Natural killer cell (primary cell): ENCODE measurements at regions not wholly inside any gene's neighbourhood (a gene's known extent, or its start where the extent isn't known, plus 50 kb on each side); places are given as distances from the start of the nearest gene placed in this dataset.

Experiments used
- ATAC-seq, 3 donors: fragments of 150-1000 bp in 2 of 3; fragments of 200-7000 bp in 1 of 3; cut with Tn5 transposase; 1 replicate in 1 of 3; 2 replicates in 2 of 3; pipeline ENCODE4 v1.10.0; 2021; ENCODE audit warnings: mild to moderate bottlenecking in 2 of 3, moderate library complexity in 2 of 3
- DNase-seq, 2 donors: peaks; one replicate each; pipeline versions ENCODE4 v3.0.0 to v3.0.0-alpha.2; 2013 to 2021; ENCODE audit warnings: mixed read lengths in 1 of 2
- H3K27ac ChIP-seq: one replicate; pipeline ENCODE4 v1.5.1; 2013; ENCODE audit warnings: mild to moderate bottlenecking, low read length
- H3K27me3 ChIP-seq: one replicate; pipeline ENCODE4 v1.6.1; 2013; ENCODE audit warnings: low read length; ENCODE audit not compliant: control insufficient read depth, insufficient read depth
- H3K36me3 ChIP-seq: one replicate; pipeline ENCODE4 v1.6.1; 2013; ENCODE audit warnings: low read length; ENCODE audit not compliant: control insufficient read depth, insufficient read depth
- H3K4me1 ChIP-seq: one replicate; pipeline ENCODE4 v1.6.1; 2013; ENCODE audit warnings: low read length; ENCODE audit not compliant: control insufficient read depth, insufficient read depth
- H3K4me3 ChIP-seq: one replicate; pipeline ENCODE4 v1.5.1; 2013; ENCODE audit warnings: low read length
- H3K9me3 ChIP-seq: one replicate; pipeline ENCODE4 v1.6.1; 2013; ENCODE audit warnings: low read length; ENCODE audit not compliant: control insufficient read depth, insufficient read depth
- H3K27ac Mint-ChIP-seq, 2 donors: one replicate each; pipeline ENCODE4 v1.8.0; 2022; ENCODE audit warnings: mild to moderate bottlenecking in 2 of 2, mixed read lengths in 2 of 2, moderate library complexity in 1 of 2
- H3K27me3 Mint-ChIP-seq, 2 donors: one replicate each; pipeline ENCODE4 v1.8.0; 2022; ENCODE audit warnings: low read depth in 2 of 2, mixed read lengths in 2 of 2
- H3K36me3 Mint-ChIP-seq: one replicate; pipeline ENCODE4 v1.8.0; 2022; ENCODE audit warnings: mixed read lengths
- H3K4me1 Mint-ChIP-seq, 2 donors: one replicate each; pipeline ENCODE4 v1.8.0; 2022; ENCODE audit warnings: mixed read lengths in 2 of 2
- H3K4me3 Mint-ChIP-seq: one replicate; pipeline ENCODE4 v1.8.0; 2022; ENCODE audit warnings: mild to moderate bottlenecking, moderate library complexity, mixed read lengths
- H3K9me3 Mint-ChIP-seq, 2 donors: one replicate each; pipeline ENCODE4 v1.8.0; 2022; ENCODE audit warnings: mixed read lengths in 2 of 2
- CTCF ChIP-seq: fragments of 200-600 bp; IDR thresholded peaks from one replicate; pipeline ENCODE4 v1.8.0; 2022; ENCODE audit warnings: antibody characterized with exemption
- WGBS: methylation state at CpG from one replicate; pipeline ENCODE4 v1.1.7; 2013; ENCODE audit warnings: missing lambda C conversion rate; ENCODE audit not compliant: insufficient coverage; 5-methylcytosine and 5-hydroxymethylcytosine counted together
- intact Hi-C: fragments of 100-400 bp; cut with micrococcal nuclease; formaldehyde crosslinking; loops from one replicate; pipeline ENCODE4 v1.14.2; 2022

DNA sequence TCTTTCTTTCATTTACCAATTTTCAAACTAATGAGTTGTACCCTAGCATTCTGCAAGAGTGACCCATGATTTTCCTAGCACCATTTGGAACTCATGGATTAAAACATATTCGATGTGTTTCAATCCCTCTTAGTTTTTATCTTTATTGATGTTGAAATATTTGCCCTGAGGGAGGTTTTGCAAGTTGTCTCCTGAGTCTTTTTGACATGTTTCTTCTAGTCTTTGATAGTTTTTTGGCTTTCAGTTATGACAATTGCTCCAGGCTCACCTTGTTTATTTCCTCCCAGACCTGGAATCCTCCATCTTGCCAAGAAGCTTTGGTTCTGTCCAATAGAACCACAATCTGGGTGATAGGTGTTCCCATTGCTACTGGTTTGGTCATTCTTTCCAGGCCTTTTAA is 327.8 kb downstream of the WDR11 start:
- H3K4me3 Mint-ChIP-seq, result no peak overlapping the region
- H3K9me3 ChIP-seq, result peaks cover 2% of the 10 kb centered on the region
- ATAC-seq (no peak), DNase-seq (no peak)
- H3K27me3 Mint-ChIP-seq, result no peaks in the 10 kb centered on the region
- H3K4me1 Mint-ChIP-seq, result no peaks in the 10 kb centered on the region
- no peak overlapping the region for H3K4me3 ChIP-seq
- H3K27ac Mint-ChIP-seq, result no peak overlapping the region
- no peaks in the 10 kb centered on the region for H3K4me1 ChIP-seq
- intact Hi-C loops, result no loop called here
- H3K27ac ChIP-seq, result no peak overlapping the region
- H3K27me3 ChIP-seq, result no peaks in the 10 kb centered on the region
- H3K9me3 Mint-ChIP-seq, result no peaks in the 10 kb centered on the region
- no peaks in the 10 kb centered on the region for H3K36me3 Mint-ChIP-seq
- no CpG with 5 or more reads among the region's 1 CpG for WGBS
- no peak for TF ChIP-seq CTCF
- no peaks in the 10 kb centered on the region for H3K36me3 ChIP-seq

DNA sequence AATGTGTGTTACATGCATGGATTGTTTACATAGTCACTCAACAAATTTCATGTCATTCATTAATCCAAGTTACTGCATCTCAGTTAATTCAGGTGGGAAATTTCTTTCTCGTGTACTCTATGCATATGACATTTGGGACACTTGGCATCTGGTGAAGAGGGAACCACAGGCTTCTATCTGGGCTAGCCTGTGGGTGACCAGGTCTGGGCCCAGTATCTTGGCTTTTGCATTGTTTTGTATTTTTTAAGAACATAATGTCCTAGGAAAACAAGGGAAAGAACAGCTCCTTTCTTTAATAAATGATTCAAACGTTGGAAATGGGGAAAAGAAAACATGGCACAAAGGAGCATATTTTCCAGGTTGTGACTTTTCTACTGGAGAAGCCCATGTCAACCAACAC is 331.1 kb downstream of the WDR11 start:
- Mint-ChIP-seq H3K36me3 (no peaks in the 10 kb centered on the region), H3K27me3 (no peaks in the 10 kb centered on the region), H3K27ac (no peak overlapping the region), H3K4me3 (no peak overlapping the region), H3K4me1 (no peaks in the 10 kb centered on the region), H3K9me3 (no peaks in the 10 kb centered on the region)
- no peak for TF ChIP-seq CTCF
- Histone ChIP-seq H3K9me3 (peaks cover 2% of the 10 kb centered on the region), H3K4me1 (no peaks in the 10 kb centered on the region), H3K27ac (no peak overlapping the region), H3K4me3 (no peak overlapping the region), H3K36me3 (no peaks in the 10 kb centered on the region), H3K27me3 (no peaks in the 10 kb centered on the region)
- intact Hi-C loops, result no loop called here
- no peak for DNase-seq
- WGBS, result 91% methylated on average over 2 of the region's 2 CpGs
- ATAC-seq, result no peak

DNA sequence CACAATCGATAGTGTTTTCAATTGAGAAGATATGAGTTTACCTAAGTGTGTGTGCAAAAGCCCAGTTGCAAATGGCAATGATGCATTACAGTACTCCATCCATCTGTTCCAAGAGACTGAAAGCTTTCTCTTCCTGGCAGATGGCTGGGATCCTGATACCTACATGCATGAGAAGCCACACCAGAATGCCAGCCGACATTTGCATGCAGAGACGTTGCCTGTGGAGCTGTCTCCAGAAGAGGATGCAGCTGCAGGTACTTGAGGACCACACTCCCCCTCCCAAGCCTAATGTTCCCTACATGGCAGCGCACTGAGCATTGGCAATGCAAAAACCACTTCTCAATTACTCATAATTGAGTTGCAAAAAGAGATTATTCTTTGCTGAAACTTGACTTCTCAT is 332.1 kb downstream of the WDR11 start:
- intact Hi-C loops, result no loop called here
- 78% methylated on average over 4 of the region's 4 CpGs for WGBS
- no peaks in the 10 kb centered on the region for H3K9me3 Mint-ChIP-seq
- peaks cover 0 to 5% of the 10 kb centered on the region in 2 donors for H3K27me3 Mint-ChIP-seq
- no peaks in the 10 kb centered on the region for H3K4me1 ChIP-seq
- H3K27ac Mint-ChIP-seq, result no peak overlapping the region
- no peak for TF ChIP-seq CTCF
- H3K36me3 Mint-ChIP-seq, result no peaks in the 10 kb centered on the region
- no peaks in the 10 kb centered on the region for H3K4me1 Mint-ChIP-seq
- H3K27me3 ChIP-seq, result no peaks in the 10 kb centered on the region
- H3K4me3 ChIP-seq, result no peak overlapping the region
- no peak overlapping the region for H3K27ac ChIP-seq
- no peak overlapping the region for H3K4me3 Mint-ChIP-seq
- no peak for ATAC-seq
- H3K36me3 ChIP-seq, result no peaks in the 10 kb centered on the region
- H3K9me3 ChIP-seq, result peaks cover 2% of the 10 kb centered on the region
- DNase-seq, result no peak

GRCh38 chr10:121183707-121184106 is 332.5 kb downstream of the WDR11 start:
- H3K4me1 ChIP-seq, result no peaks in the 10 kb centered on the region
- Mint-ChIP-seq H3K4me1 (no peaks in the 10 kb centered on the region), H3K9me3 (no peaks in the 10 kb centered on the region), H3K27me3 (peaks cover 0 to 10% of the 10 kb centered on the region in 2 donors), H3K27ac (no peak overlapping the region), H3K36me3 (no peaks in the 10 kb centered on the region), H3K4me3 (no peak overlapping the region)
- DNase-seq (no peak), ATAC-seq (no peak)
- no peaks in the 10 kb centered on the region for H3K27me3 ChIP-seq
- H3K9me3 ChIP-seq, result peaks cover 2% of the 10 kb centered on the region
- intact Hi-C loops, result no loop called here
- WGBS, result no CpG with 5 or more reads among the region's 1 CpG
- no peak overlapping the region for H3K27ac ChIP-seq
- TF ChIP-seq CTCF, result no peak
- no peaks in the 10 kb centered on the region for H3K36me3 ChIP-seq
- H3K4me3 ChIP-seq, result no peak overlapping the region
